ENCODE measurements at regions not wholly inside any gene's neighbourhood (a gene's known extent, or its start where the extent isn't known, plus 50 kb on each side); places are given as distances from the start of the nearest gene placed in this dataset.
"Not testable (repeated sequence)": the region's sequence is repeated elsewhere in the genome, so short reads cannot be mapped to it uniquely, and the experiment has no call there.

DNA sequence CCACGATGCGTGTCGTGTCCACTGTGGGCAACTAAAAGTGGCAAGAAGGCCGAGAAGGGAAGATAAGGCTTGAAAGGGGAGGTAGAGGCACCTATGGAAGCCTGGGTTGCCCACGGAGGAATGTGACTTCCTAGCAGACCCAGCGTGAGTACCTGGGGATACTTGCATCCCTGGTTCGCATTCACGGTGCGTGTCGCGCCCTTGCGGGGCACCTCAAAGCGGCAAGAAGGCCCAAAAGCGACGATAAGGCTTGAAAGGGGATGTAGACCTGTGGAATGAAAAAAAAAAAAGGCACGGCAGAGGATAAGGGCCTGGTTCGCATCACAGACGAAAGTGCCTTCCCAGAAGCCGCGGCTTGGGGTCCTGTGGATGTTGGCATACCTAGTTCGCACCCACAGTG lies 282.9 kb downstream of the ALG10 start:
- intact Hi-C loops (cut with DNase I; ENCODE audit: low total_unique reads) = no loop called here
- TF ChIP-seq CTCF (IDR thresholded peaks at IDR 0.05) (no peak), POLR2A (IDR thresholded peaks at IDR 0.05) (no peak)
- 57 to 68% methylated on average over 21 of the region's 21 CpGs for WGBS, 2 donors

GRCh38 chr12:34306133-34306830 lies 284.0 kb downstream of the ALG10 start:
- no peaks in the 10 kb centered on the region for H3K4me1 ChIP-seq
- H3K4me3 ChIP-seq = no peak overlapping the region
- TF ChIP-seq CTCF (IDR thresholded peaks at IDR 0.05) = no peak
- TF ChIP-seq POLR2A (IDR thresholded peaks at IDR 0.05) = no peak
- intact Hi-C loops (cut with DNase I; ENCODE audit: low total_unique reads) = no loop called here
- H3K27me3 ChIP-seq = no peaks in the 10 kb centered on the region
- DNase-seq = no peak
- H3K9me3 ChIP-seq = no peaks in the 10 kb centered on the region
- H3K36me3 ChIP-seq (ENCODE audit: low read depth, missing control alignments) = no peaks in the 10 kb centered on the region
- WGBS, 2 donors = 43 to 62% methylated on average over 21 of the region's 21 CpGs
- no peak overlapping the region for H3K27ac ChIP-seq

More for the DNA sequence above, 282.9 kb downstream of the ALG10 start:
- Histone ChIP-seq H3K27ac (no peak overlapping the region), H3K4me3 (no peak overlapping the region), H3K4me1 (no peaks in the 10 kb centered on the region), H3K9me3 (no peaks in the 10 kb centered on the region), H3K36me3 (ENCODE audit: low read depth, missing control alignments) (no peaks in the 10 kb centered on the region), H3K27me3 (no peaks in the 10 kb centered on the region)
- no peak for DNase-seq

DNA sequence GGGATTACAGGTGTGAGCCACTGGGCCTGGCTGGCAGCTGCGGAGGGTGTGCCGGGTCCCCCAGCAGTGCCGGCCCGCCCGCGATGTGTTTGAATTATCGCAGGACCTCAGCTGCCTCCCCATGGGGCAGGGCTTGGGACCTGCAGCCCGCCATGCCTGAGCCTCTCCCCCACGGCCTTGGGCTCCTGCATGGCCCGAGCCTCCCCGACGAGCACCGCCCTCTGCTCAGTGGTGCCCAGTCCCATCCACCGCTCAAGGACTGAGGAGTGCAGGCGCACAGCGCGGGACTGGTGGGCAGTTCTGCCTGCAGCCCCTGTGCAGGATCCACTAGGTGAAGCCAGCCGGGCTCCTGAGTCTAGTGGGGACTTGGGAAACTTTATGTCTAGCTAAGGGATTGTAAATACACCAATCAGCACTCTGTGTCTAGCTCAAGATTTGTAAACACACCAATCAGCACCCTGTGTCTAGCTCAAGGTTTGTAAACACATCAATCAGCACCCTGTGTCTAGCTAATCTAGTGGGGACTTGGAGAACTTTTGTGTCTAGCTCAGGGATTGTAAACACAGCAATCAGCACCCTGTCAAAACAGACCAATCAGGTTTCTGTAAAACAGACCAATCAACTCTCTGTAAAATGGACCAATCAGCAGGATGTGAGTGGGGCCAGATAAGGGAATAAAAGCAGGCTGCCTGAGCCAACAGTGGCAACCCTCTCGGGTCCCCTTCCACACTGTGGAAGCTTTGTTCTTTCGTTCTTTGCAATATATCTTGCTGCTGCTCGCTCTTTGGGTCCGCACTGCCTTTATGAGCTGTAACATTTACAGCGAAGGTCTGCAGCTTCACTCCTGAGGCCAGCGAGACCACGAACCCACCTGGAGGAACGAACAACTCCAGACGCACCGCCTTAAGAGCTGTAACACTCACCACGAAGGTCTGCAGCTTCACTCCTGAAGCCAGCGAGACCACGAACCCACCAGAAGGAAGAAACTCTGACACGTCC lies 287.8 kb downstream of the ALG10 start:
- H3K9me3 ChIP-seq; H3K36me3 ChIP-seq (ENCODE audit: low read depth, missing control alignments); H3K4me1 ChIP-seq; H3K27ac ChIP-seq; DNase-seq; intact Hi-C loops (cut with DNase I; ENCODE audit: low total_unique reads); H3K4me3 ChIP-seq; H3K27me3 ChIP-seq: not testable (repeated sequence)
- WGBS, 2 donors = 63 to 64% methylated on average over 21 to 32 of the region's 32 CpGs

DNA sequence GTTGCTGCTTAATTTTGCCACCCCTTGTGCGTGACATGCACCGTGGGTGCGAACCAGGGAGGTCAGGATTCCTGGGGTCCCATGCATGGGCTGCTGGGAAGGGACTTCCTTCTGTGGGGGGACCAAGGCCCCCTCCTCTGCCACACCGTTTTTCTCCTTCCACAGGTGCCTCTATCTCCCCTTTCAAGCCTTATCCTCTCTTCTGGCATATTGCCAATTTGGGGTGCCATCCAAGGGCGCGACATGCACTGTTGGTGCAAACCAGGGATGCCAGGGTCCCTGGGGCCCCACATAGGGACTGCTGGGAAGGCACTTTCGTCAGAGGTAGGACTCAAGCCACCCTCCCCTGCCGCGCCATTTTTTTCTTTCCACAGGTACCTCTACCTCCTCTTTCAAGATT lies 289.0 kb downstream of the ALG10 start:
- Histone ChIP-seq H3K9me3 (no peaks in the 10 kb centered on the region), H3K36me3 (ENCODE audit: low read depth, missing control alignments) (no peaks in the 10 kb centered on the region), H3K27me3 (no peaks in the 10 kb centered on the region), H3K4me3 (no peak overlapping the region), H3K27ac (no peak overlapping the region), H3K4me1 (no peaks in the 10 kb centered on the region)
- TF ChIP-seq POLR2A (IDR thresholded peaks at IDR 0.05) (no peak), CTCF (IDR thresholded peaks at IDR 0.05) (no peak)
- no peak for DNase-seq
- intact Hi-C loops (cut with DNase I; ENCODE audit: low total_unique reads) = no loop called here
- 42 to 46% methylated on average over 9 of the region's 9 CpGs for WGBS, 2 donors

DNA sequence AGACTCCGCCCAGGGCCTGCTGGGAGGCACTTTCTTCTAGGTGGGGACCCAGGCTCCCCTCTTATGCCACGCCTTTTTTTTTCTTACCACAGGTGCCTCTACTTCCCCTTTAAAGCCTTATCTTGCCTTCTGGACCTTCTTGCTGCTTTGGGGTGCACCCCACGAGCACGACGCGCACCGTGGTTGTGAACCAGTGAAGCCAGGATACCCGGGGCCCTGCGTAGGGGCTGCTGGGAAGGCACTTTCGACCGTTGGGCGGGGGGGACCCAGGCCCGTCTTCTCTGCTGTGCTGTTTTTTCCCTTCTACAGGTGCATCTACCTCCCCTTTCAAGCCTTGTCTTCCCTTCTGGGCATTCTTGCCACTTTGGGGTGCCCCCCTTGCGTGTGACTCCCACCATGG lies 305.4 kb downstream of the ALG10 start:
- Histone ChIP-seq H3K4me3 (no peak overlapping the region), H3K27ac (no peak overlapping the region), H3K4me1 (no peaks in the 10 kb centered on the region), H3K27me3 (no peaks in the 10 kb centered on the region), H3K36me3 (ENCODE audit: low read depth, missing control alignments) (no peaks in the 10 kb centered on the region), H3K9me3 (no peaks in the 10 kb centered on the region)
- DNase-seq = no peak
- intact Hi-C loops (cut with DNase I; ENCODE audit: low total_unique reads) = no loop called here
- 56 to 59% methylated on average over 14 of the region's 14 CpGs for WGBS, 2 donors
- no peak for TF ChIP-seq CTCF (IDR thresholded peaks at IDR 0.05)
- no peak for TF ChIP-seq POLR2A (IDR thresholded peaks at IDR 0.05)

All from testis (tissue), 2 donors.